PC-3 (cell line): ENCODE measurements at regions not wholly inside any gene's neighbourhood (a gene's known extent, or its start where the extent isn't known, plus 50 kb on each side); places are given as distances from the start of the nearest gene placed in this dataset.

Source experiments
- ATAC-seq: fragments of 200-7000 bp; cut with Tn5 transposase; 2 replicates; pipeline ENCODE4 v1.9.1; 2020; ENCODE audit warnings: mild to moderate bottlenecking, moderate library complexity
- BruUV-seq: library from RNA; stranded (reverse); fragments of 400-500 nt; replicated peaks from 2 replicates; lab custom pipeline; 2021; lab: Mats Ljungman, UMichigan
- CTCF ChIA-PET: fragments of 300-600 bp; sonication (Branson Sonifier 250); formaldehyde crosslinking; loops from one replicate; lab custom pipeline; 2022; ENCODE audit warnings: antibody characterized with exemption; lab: Charles Lee
- POLR2A ChIA-PET: fragments of 300-600 bp; sonication (Branson Sonifier 250); formaldehyde crosslinking; loops from one replicate; lab custom pipeline; 2022; ENCODE audit warnings: antibody characterized with exemption; ENCODE audit not compliant: unreplicated experiment; lab: Charles Lee
- DNase-seq: peaks from one replicate; pipeline ENCODE4 v3.0.0-alpha.2; 2015
- H2AFZ ChIP-seq: fragments of 300-600 bp; sonication (generic); 2 replicates; pipeline ENCODE4 v1.6.0; 2016; ENCODE audit warnings: antibody characterized with exemption, low read length
- H3F3A ChIP-seq: fragments of 300-600 bp; sonication (generic); one replicate; pipeline ENCODE4 v1.6.0; 2017; ENCODE audit warnings: antibody characterized with exemption, low read length, control low read depth, mild to moderate bottlenecking; ENCODE audit not compliant: unreplicated experiment
- H3K27ac ChIP-seq: fragments of 300-600 bp; sonication (generic); 2 replicates; pipeline ENCODE4 v1.5.1; 2016; ENCODE audit warnings: mild to moderate bottlenecking, low read length
- H3K27me3 ChIP-seq: fragments of 300-600 bp; sonication (generic); 2 replicates; pipeline ENCODE4 v1.6.1; 2016; ENCODE audit warnings: low read length, mixed read lengths
- H3K36me3 ChIP-seq: fragments of 300-600 bp; sonication (generic); 2 replicates; pipeline ENCODE4 v1.6.1; 2016; ENCODE audit warnings: low read depth, mixed run types, low read length, mixed read lengths
- H3K4me1 ChIP-seq: fragments of 300-600 bp; sonication (generic); 2 replicates; pipeline ENCODE4 v1.5.1; 2016; ENCODE audit warnings: low read length; ENCODE audit not compliant: insufficient read depth
- H3K4me2 ChIP-seq: fragments of 300-600 bp; sonication (generic); 2 replicates; pipeline ENCODE4 v1.6.0; 2016; ENCODE audit warnings: low read length
- H3K4me3 ChIP-seq: fragments of 300-600 bp; sonication (generic); 2 replicates; pipeline ENCODE4 v1.5.1; 2016; ENCODE audit warnings: mild to moderate bottlenecking, low read length, mixed read lengths
- H3K79me2 ChIP-seq: fragments of 300-600 bp; sonication (generic); 2 replicates; pipeline ENCODE4 v1.6.1; 2017; ENCODE audit warnings: low read length, mixed read lengths
- H3K9ac ChIP-seq: fragments of 300-600 bp; sonication (generic); 2 replicates; pipeline ENCODE4 v1.6.0; 2016; ENCODE audit warnings: mild to moderate bottlenecking, low read length
- H3K9me2 ChIP-seq: fragments of 300-600 bp; sonication (generic); replicated peaks from 2 replicates; pipeline ENCODE4 v1.6.1; 2016; ENCODE audit warnings: mixed run types, low read length, mixed read lengths
- H3K9me3 ChIP-seq: fragments of 300-600 bp; sonication (generic); 2 replicates; pipeline ENCODE4 v1.6.1; 2016; ENCODE audit warnings: low read length, mixed read lengths
- H4K20me1 ChIP-seq: fragments of 300-600 bp; sonication (generic); 2 replicates; pipeline ENCODE4 v1.6.1; 2016; ENCODE audit warnings: low read length, mixed read lengths
- EZH2 ChIP-seq: fragments of 300-600 bp; sonication (generic); IDR thresholded peaks from one replicate; pipeline ENCODE4 v1.6.1; 2017; ENCODE audit warnings: antibody characterized with exemption, mild to moderate bottlenecking, low read length; ENCODE audit not compliant: unreplicated experiment
- EZH2phosphoT487 ChIP-seq: fragments of 300-600 bp; sonication (generic); IDR thresholded peaks from 2 replicates; pipeline ENCODE4 v1.6.1; 2018; ENCODE audit warnings: mild to moderate bottlenecking, antibody characterized with exemption, low read length, borderline replicate concordance
- intact Hi-C: fragments of 100-400 bp; cut with micrococcal nuclease; formaldehyde crosslinking; loops from 2 replicates; pipeline ENCODE4 v1.9.0; 2023
- TF ChIP-seq, protein P1 (sequence below): fragments of 300-600 bp; sonication (generic); conservative IDR thresholded peaks from 2 replicates; pipeline ENCODE4 v1.5.1; 2017; ENCODE audit warnings: antibody characterized with exemption, low read depth, mild to moderate bottlenecking, low read length

DNA sequence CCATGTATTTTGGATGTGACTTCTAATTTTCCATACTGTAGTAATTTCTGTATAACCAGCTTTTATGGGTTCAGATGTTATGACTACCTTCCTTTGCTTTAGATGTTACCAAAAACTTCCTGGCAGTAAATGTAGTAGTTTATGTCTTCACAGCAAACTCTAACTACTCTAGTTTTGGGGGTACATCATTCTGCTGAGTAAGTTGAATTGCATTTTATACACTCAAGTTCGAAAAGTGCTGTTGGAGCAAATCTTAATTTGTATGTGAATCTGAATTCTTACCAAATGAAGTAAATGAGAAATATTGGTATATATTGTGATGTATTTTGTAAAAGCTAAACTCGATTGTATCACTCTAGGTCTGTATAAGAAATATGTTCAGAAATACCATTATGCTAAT is 728.3 kb upstream of the CDH8 start:
- no TSS peak for BruUV-seq
- no peaks in the 10 kb centered on the region for H3K27me3 ChIP-seq
- no peaks in the 10 kb centered on the region for H3K4me1 ChIP-seq
- no peak overlapping the region for H3K27ac ChIP-seq
- no peaks in the 10 kb centered on the region for H3K9me2 ChIP-seq
- no peaks in the 10 kb centered on the region for H4K20me1 ChIP-seq
- no peaks in the 10 kb centered on the region for H3K9me3 ChIP-seq
- no peak for ATAC-seq
- CTCF ChIA-PET = no interaction called here
- TF ChIP-seq EZH2phosphoT487 = no peak
- no peak for TF ChIP-seq EZH2
- TF ChIP-seq, protein P1, sequence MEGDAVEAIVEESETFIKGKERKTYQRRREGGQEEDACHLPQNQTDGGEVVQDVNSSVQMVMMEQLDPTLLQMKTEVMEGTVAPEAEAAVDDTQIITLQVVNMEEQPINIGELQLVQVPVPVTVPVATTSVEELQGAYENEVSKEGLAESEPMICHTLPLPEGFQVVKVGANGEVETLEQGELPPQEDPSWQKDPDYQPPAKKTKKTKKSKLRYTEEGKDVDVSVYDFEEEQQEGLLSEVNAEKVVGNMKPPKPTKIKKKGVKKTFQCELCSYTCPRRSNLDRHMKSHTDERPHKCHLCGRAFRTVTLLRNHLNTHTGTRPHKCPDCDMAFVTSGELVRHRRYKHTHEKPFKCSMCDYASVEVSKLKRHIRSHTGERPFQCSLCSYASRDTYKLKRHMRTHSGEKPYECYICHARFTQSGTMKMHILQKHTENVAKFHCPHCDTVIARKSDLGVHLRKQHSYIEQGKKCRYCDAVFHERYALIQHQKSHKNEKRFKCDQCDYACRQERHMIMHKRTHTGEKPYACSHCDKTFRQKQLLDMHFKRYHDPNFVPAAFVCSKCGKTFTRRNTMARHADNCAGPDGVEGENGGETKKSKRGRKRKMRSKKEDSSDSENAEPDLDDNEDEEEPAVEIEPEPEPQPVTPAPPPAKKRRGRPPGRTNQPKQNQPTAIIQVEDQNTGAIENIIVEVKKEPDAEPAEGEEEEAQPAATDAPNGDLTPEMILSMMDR = no peak
- no peak overlapping the region for H3K9ac ChIP-seq
- no peak overlapping the region for H3K4me3 ChIP-seq
- H3K79me2 ChIP-seq = no peaks in the 10 kb centered on the region
- intact Hi-C loops = no loop called here
- no peak for DNase-seq
- H2AFZ ChIP-seq = no peak overlapping the region
- H3K4me2 ChIP-seq = no peak overlapping the region
- H3F3A ChIP-seq = no peaks in the 10 kb centered on the region
- no peaks in the 10 kb centered on the region for H3K36me3 ChIP-seq
- POLR2A ChIA-PET = no interaction called here

DNA sequence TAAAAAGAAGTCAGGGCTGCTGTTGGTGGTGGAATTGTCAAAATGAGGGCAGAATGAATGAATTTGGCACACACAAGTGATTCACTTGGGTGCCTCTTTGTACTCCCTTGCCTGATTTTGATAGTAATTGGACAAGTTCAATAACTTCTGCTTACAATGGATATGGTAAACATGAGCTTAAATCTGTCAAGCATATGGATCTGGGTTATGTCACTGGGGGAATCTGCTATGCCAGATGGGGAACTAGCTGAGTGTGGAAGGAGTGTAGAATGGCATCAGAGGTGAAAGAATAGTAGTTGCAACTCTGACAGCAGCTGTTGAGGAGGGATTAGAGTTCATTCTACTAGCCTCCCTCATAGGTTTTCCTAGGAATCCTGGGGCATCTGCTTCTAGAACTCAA is 724.2 kb upstream of the CDH8 start:
- no TSS peak for BruUV-seq
- H3K27ac ChIP-seq = no peak overlapping the region
- DNase-seq (no peak), ATAC-seq (no peak)
- no peak overlapping the region for H3K4me2 ChIP-seq
- ChIA-PET CTCF (no interaction called here), POLR2A (no interaction called here)
- H3K9me3 ChIP-seq = no peaks in the 10 kb centered on the region
- no peak overlapping the region for H3K9ac ChIP-seq
- no peak overlapping the region for H2AFZ ChIP-seq
- H3K4me3 ChIP-seq = no peak overlapping the region
- no peaks in the 10 kb centered on the region for H3F3A ChIP-seq
- H3K36me3 ChIP-seq = no peaks in the 10 kb centered on the region
- intact Hi-C loops = no loop called here
- TF ChIP-seq, protein P1 = no peak
- TF ChIP-seq EZH2 = no peak
- no peak for TF ChIP-seq EZH2phosphoT487
- no peaks in the 10 kb centered on the region for H4K20me1 ChIP-seq
- no peaks in the 10 kb centered on the region for H3K4me1 ChIP-seq
- no peaks in the 10 kb centered on the region for H3K9me2 ChIP-seq
- no peaks in the 10 kb centered on the region for H3K27me3 ChIP-seq
- no peaks in the 10 kb centered on the region for H3K79me2 ChIP-seq

DNA sequence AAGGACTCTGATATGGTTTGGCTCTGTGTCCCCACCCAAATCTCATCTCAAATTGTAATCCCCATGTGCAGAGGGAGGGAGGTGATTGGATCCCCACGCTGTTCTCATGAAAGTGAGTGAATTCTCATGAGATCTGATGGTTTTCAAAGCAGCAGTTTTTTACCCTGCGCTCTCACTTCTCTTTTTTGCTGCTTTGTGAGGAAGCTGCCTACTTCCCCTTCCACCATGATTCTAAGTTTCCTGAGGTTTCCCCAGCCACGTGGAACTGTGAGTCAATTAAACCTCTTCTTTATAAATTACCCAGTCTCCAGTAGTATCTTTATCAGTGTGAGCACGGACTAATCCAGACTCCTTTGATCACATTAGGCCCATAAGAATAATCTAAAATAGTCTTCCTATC is 719.7 kb upstream of the CDH8 start:
- no peaks in the 10 kb centered on the region for H3K9me2 ChIP-seq
- H3K4me3 ChIP-seq = no peak overlapping the region
- ATAC-seq (no peak), DNase-seq (no peak)
- H3K4me1 ChIP-seq = no peaks in the 10 kb centered on the region
- H3K4me2 ChIP-seq = no peak overlapping the region
- H4K20me1 ChIP-seq = no peaks in the 10 kb centered on the region
- POLR2A ChIA-PET = no interaction called here
- no TSS peak for BruUV-seq
- no peak overlapping the region for H3K27ac ChIP-seq
- no peak overlapping the region for H2AFZ ChIP-seq
- H3K9me3 ChIP-seq = no peaks in the 10 kb centered on the region
- no peaks in the 10 kb centered on the region for H3K27me3 ChIP-seq
- CTCF ChIA-PET = no interaction called here
- no peak overlapping the region for H3K9ac ChIP-seq
- no peaks in the 10 kb centered on the region for H3F3A ChIP-seq
- no peaks in the 10 kb centered on the region for H3K36me3 ChIP-seq
- H3K79me2 ChIP-seq = no peaks in the 10 kb centered on the region
- TF ChIP-seq, protein P1 = no peak
- TF ChIP-seq EZH2 = no peak
- no peak for TF ChIP-seq EZH2phosphoT487
- intact Hi-C loops = no loop called here
